HCT116 (cell line): ENCODE measurements at regions not wholly inside any gene's neighbourhood (a gene's known extent, or its start where the extent isn't known, plus 50 kb on each side); places are given as distances from the start of the nearest gene placed in this dataset.

Experiments
- ATAC-seq: fragments of 200-7000 bp; cut with Tn5 transposase; 2 replicates; pipeline ENCODE4 v1.9.1; 2020; ENCODE audit warnings: mild to moderate bottlenecking, moderate library complexity
- BruUV-seq: library from RNA; stranded (reverse); fragments of 400-500 nt; replicated peaks from 2 replicates; lab custom pipeline; 2021; lab: Mats Ljungman, UMichigan
- CTCF ChIA-PET: fragments of 300-600 bp; sonication (Branson Sonifier 250); formaldehyde crosslinking; loops from one replicate; lab custom pipeline; 2021; ENCODE audit warnings: antibody characterized with exemption; lab: Charles Lee
- POLR2A ChIA-PET: fragments of 300-600, 350-600 bp; sonication (Branson Sonifier 250); formaldehyde crosslinking; loops from one replicate; lab custom pipeline; 2021; ENCODE audit warnings: antibody characterized with exemption; lab: Charles Lee
- RAD21 ChIA-PET, 2 experiments: fragments of 300-600 bp; sonication (Branson Sonifier 250); formaldehyde crosslinking; loops; one replicate each; lab custom pipeline; 2023; ENCODE audit warnings: low total read pairs in 2 of 2; ENCODE audit not compliant: uncharacterized antibody in 2 of 2, unreplicated experiment in 2 of 2, low non-redundant PET in 1 of 2; lab: Charles Lee
- DNase-seq: peaks from one replicate; pipeline ENCODE4 v3.0.0-alpha.2; 2010; ENCODE audit warnings: low read depth, low spot score
- H2AFZ ChIP-seq: fragments of 200-600 bp; shearing (Covaris generic), sonication (generic); 2 replicates; pipeline ENCODE4 v1.6.1; 2017; ENCODE audit warnings: low read depth, mixed run types, mixed read lengths, antibody characterized with exemption, low read length; ENCODE audit not compliant: poor library complexity, severe bottlenecking
- H3K27ac ChIP-seq: 2 replicates; pipeline ENCODE4 v1.5.1; 2012; ENCODE audit warnings: low read depth, low read length
- H3K27me3 ChIP-seq: fragments of 200-600 bp; sonication (generic); 2 replicates; pipeline ENCODE4 v1.6.1; 2016; ENCODE audit warnings: mixed run types, low read length, mixed read lengths; ENCODE audit not compliant: insufficient read depth
- H3K36me3 ChIP-seq, 2 experiments: fragments of 200-500 bp in 1 of 2; fragments of 200-600 bp in 1 of 2; sonication (Bioruptor generic) in 1 of 2; sonication (generic) in 1 of 2; 2 replicates each; pipeline versions ENCODE4 v1.5.1 to v1.6.1; 2014 to 2016; ENCODE audit warnings: low read length in 2 of 2, inconsistent platforms in 1 of 2, mixed read lengths in 1 of 2, mixed run types in 1 of 2; ENCODE audit not compliant: insufficient read depth in 2 of 2, control insufficient read depth in 1 of 2
- H3K4me1 ChIP-seq, 2 experiments: fragments of 200-600 bp in 1 of 2; sonication (generic) in 1 of 2; 2 replicates each; pipeline versions ENCODE4 v1.5.1 to v1.6.1; 2012 to 2017; ENCODE audit warnings: low read length in 2 of 2, inconsistent platforms in 1 of 2, mild to moderate bottlenecking in 1 of 2, mixed read lengths in 1 of 2, mixed run types in 1 of 2, moderate library complexity in 1 of 2; ENCODE audit not compliant: insufficient read depth in 2 of 2, control insufficient read depth in 1 of 2
- H3K4me2 ChIP-seq: fragments of 200-600 bp; sonication (generic); 2 replicates; pipeline ENCODE4 v1.6.1; 2017; ENCODE audit warnings: mixed run types, low read length, mixed read lengths
- H3K4me3 ChIP-seq, 2 experiments: fragments of 200-600 bp in 1 of 2; sonication (generic) in 1 of 2; replicated peaks in 1 of 2; 2 replicates each; pipeline ENCODE4 v1.5.1; 2011 to 2016; ENCODE audit warnings: low read length in 2 of 2, control low read depth in 1 of 2, low read depth in 1 of 2, mild to moderate bottlenecking in 1 of 2, mixed read lengths in 1 of 2, mixed run types in 1 of 2
- H3K79me2 ChIP-seq: fragments of 200-600 bp; sonication (generic); 2 replicates; pipeline ENCODE4 v1.6.1; 2017; ENCODE audit warnings: mild to moderate bottlenecking, mixed run types, low read length, moderate library complexity, mixed read lengths; ENCODE audit not compliant: insufficient read depth
- H3K9ac ChIP-seq: fragments of 200-600 bp; sonication (generic); 2 replicates; pipeline ENCODE4 v1.6.1; 2016; ENCODE audit warnings: low read length, mixed read lengths
- H3K9me2 ChIP-seq: fragments of 200-600 bp; sonication (generic), shearing (Covaris generic); 2 replicates; pipeline ENCODE4 v1.6.1; 2017; ENCODE audit warnings: mixed run types, mild to moderate bottlenecking, moderate library complexity; ENCODE audit not compliant: insufficient read depth
- H3K9me3 ChIP-seq, 2 experiments: fragments of 200-500 bp in 1 of 2; fragments of 200-600 bp in 1 of 2; sonication (Bioruptor generic) in 1 of 2; sonication (generic) in 1 of 2; 2 replicates each; pipeline ENCODE4 v1.6.1; 2014 to 2017; ENCODE audit warnings: low read length in 2 of 2, mixed read lengths in 2 of 2, inconsistent platforms in 1 of 2, low read depth in 1 of 2, mild to moderate bottlenecking in 1 of 2, mixed run types in 1 of 2, moderate library complexity in 1 of 2; ENCODE audit not compliant: control insufficient read depth in 1 of 2, insufficient read depth in 1 of 2
- H4K20me1 ChIP-seq: fragments of 200-600 bp; sonication (generic), shearing (Covaris generic); 2 replicates; pipeline ENCODE4 v1.6.1; 2017; ENCODE audit warnings: mixed run types, mild to moderate bottlenecking, moderate library complexity; ENCODE audit not compliant: insufficient read depth
- CBX3 ChIP-seq: IDR thresholded peaks from 2 replicates; pipeline ENCODE4 v1.6.1; 2012; ENCODE audit warnings: low read depth
- CEBPB ChIP-seq: IDR thresholded peaks from 2 replicates; pipeline ENCODE4 v1.6.1; 2012; ENCODE audit warnings: low read depth
- CTCF ChIP-seq, 3 experiments: fragments of 200-600 bp in 1 of 3; sonication (generic) in 1 of 3; IDR thresholded peaks in 2 of 3; conservative IDR thresholded peaks in 1 of 3; 2 replicates each; pipeline ENCODE4 v1.5.1; 2012 to 2017; ENCODE audit warnings: low read depth in 2 of 3, low read length in 2 of 3, antibody characterized with exemption in 1 of 3, borderline replicate concordance in 1 of 3, control low read depth in 1 of 3, mild to moderate bottlenecking in 1 of 3, mixed read lengths in 1 of 3, mixed run types in 1 of 3, moderate library complexity in 1 of 3; ENCODE audit not compliant: insufficient read depth in 1 of 3
- EGR1 ChIP-seq: IDR thresholded peaks from 2 replicates; pipeline ENCODE4 v1.6.1; 2012; ENCODE audit warnings: low read depth
- EZH2 ChIP-seq: fragments of 200-600 bp; sonication (generic); IDR thresholded peaks from 2 replicates; pipeline ENCODE4 v1.6.1; 2017; ENCODE audit warnings: antibody characterized with exemption, mixed run types
- FOSL1 ChIP-seq: IDR thresholded peaks from 2 replicates; pipeline ENCODE4 v1.6.1; 2012; ENCODE audit warnings: low read depth
- JUND ChIP-seq: IDR thresholded peaks from 2 replicates; pipeline ENCODE4 v1.6.1; 2012
- MAX ChIP-seq: IDR thresholded peaks from 2 replicates; pipeline ENCODE4 v1.6.1; 2012
- RAD21 ChIP-seq: IDR thresholded peaks from 2 replicates; pipeline ENCODE4 v1.6.1; 2012; ENCODE audit warnings: low read depth, mild to moderate bottlenecking
- SIN3A ChIP-seq: IDR thresholded peaks from 2 replicates; pipeline ENCODE4 v1.6.1; 2012; ENCODE audit warnings: low read depth
- SP1 ChIP-seq: IDR thresholded peaks from 2 replicates; pipeline ENCODE4 v1.6.1; 2012; ENCODE audit warnings: low read depth
- ZNF274 ChIP-seq: fragments of 200-500 bp; sonication (Bioruptor generic); IDR thresholded peaks from 2 replicates; pipeline ENCODE4 v1.6.1; 2014; ENCODE audit warnings: mild to moderate bottlenecking, low read depth, low read length, inconsistent platforms
- intact Hi-C: fragments of 100-400 bp; cut with micrococcal nuclease; formaldehyde crosslinking; loops from 2 replicates; pipeline ENCODE4 v1.10.0; 2022

- Histone ChIP-seq H3K9me2 (no peaks in the 10 kb centered on the region), H3K9me3 (no peaks in the 10 kb centered on the region)
- no peak for TF ChIP-seq EZH2
- TF ChIP-seq MAX: no peak
- no peak for TF ChIP-seq JUND
- no peak for TF ChIP-seq RAD21
- TF ChIP-seq EGR1: no peak
- no peak for TF ChIP-seq FOSL1
- no peak for TF ChIP-seq ZNF274
- no peak for TF ChIP-seq CEBPB
- TF ChIP-seq SP1: no peak
- TF ChIP-seq SIN3A: no peak
- no peak for TF ChIP-seq CTCF (IDR thresholded peaks at IDR 0.05 in 2 of 3, conservative IDR thresholded peaks at IDR 0.05 in 1 of 3; ENCODE audit: borderline replicate concordance in 1 of 3, insufficient read depth in 1 of 3, low read depth in 2 of 3, low read length in 2 of 3)
- TF ChIP-seq CBX3: no peak
- TF ChIP-seq, all 23 proteins: peak for 0
- H4K20me1 ChIP-seq: no peaks in the 10 kb centered on the region
- CTCF ChIA-PET: no interaction called here
- no peaks in the 10 kb centered on the region for H3K79me2 ChIP-seq
- no peaks in the 10 kb centered on the region for H3K4me1 ChIP-seq
- no TSS peak for BruUV-seq
- no peak overlapping the region for H3K4me2 ChIP-seq
- no peaks in the 10 kb centered on the region for H3K36me3 ChIP-seq
- POLR2A ChIA-PET: no interaction called here
- H2AFZ ChIP-seq: no peak overlapping the region
- intact Hi-C loops: no loop called here
- no peak overlapping the region for H3K9ac ChIP-seq
- no peaks in the 10 kb centered on the region for H3K27me3 ChIP-seq
- no peak for DNase-seq
- ATAC-seq: no peak
- RAD21 ChIA-PET: no interaction called here
- no peak overlapping the region for H3K4me3 ChIP-seq
- H3K27ac ChIP-seq: no peak overlapping the region
These were observed 111.5 kb upstream of the LDB2 start for GRCh38 chr4:17009871-17010367.
